ENCODE measurements at regions not wholly inside any gene's neighbourhood (a gene's known extent, or its start where the extent isn't known, plus 50 kb on each side); places are given as distances from the start of the nearest gene placed in this dataset.

GRCh38 chr12:42885677-42886076 lies 296.1 kb upstream of the PRICKLE1 start:
- POLR2A ChIA-PET, result no interaction called here
- Mint-ChIP-seq H3K27ac (ENCODE audit: low read depth, unreplicated experiment) (no peak overlapping the region), H3K27me3 (ENCODE audit: insufficient read depth, unreplicated experiment) (no peaks in the 10 kb centered on the region), H3K36me3 (ENCODE audit: insufficient read depth, unreplicated experiment) (no peaks in the 10 kb centered on the region), H3K4me3 (ENCODE audit: unreplicated experiment) (no peak overlapping the region), H3K4me1 (ENCODE audit: insufficient read depth, unreplicated experiment) (peaks cover 5% of the 10 kb centered on the region), H3K9me3 (ENCODE audit: unreplicated experiment) (peaks cover 8% of the 10 kb centered on the region)
- no peak for TF ChIP-seq CTCF (IDR thresholded peaks at IDR 0.05; ENCODE audit: unreplicated experiment)
- intact Hi-C loops (cut with micrococcal nuclease), result no loop called here
- CTCF ChIA-PET, result no interaction called here
- no TSS peak for BruUV-seq (replicated peaks)
- DNase-seq (ENCODE audit: unreplicated experiment), result no peak

- BruUV-seq (replicated peaks), result no TSS peak
- TF ChIP-seq CTCF (IDR thresholded peaks at IDR 0.05; ENCODE audit: unreplicated experiment), result no peak
- peaks cover 8% of the 10 kb centered on the region for H3K9me3 Mint-ChIP-seq (ENCODE audit: unreplicated experiment)
- ChIA-PET POLR2A (interaction anchor here (0.6 kb wide), 1 partner anchor 535 kb away, joined by 3 read pairs; no protein-coding TSS in a partner anchor), CTCF (no interaction called here)
- H3K4me3 Mint-ChIP-seq (ENCODE audit: unreplicated experiment), result no peak overlapping the region
- DNase-seq (ENCODE audit: unreplicated experiment), result no peak
- no peaks in the 10 kb centered on the region for H3K27me3 Mint-ChIP-seq (ENCODE audit: insufficient read depth, unreplicated experiment)
- H3K27ac Mint-ChIP-seq (ENCODE audit: low read depth, unreplicated experiment), result no peak overlapping the region
- no peaks in the 10 kb centered on the region for H3K36me3 Mint-ChIP-seq (ENCODE audit: insufficient read depth, unreplicated experiment)
- intact Hi-C loops (cut with micrococcal nuclease), result no loop called here
- H3K4me1 Mint-ChIP-seq (ENCODE audit: insufficient read depth, unreplicated experiment), result peaks cover 5% of the 10 kb centered on the region
These were observed 294.6 kb upstream of the PRICKLE1 start for GRCh38 chr12:42884116-42884515.

- no TSS peak for BruUV-seq (replicated peaks)
- no peak for DNase-seq (ENCODE audit: unreplicated experiment)
- CTCF ChIA-PET, result no interaction called here
These were observed 283.9 kb upstream of the PRICKLE1 start for GRCh38 chr12:42873401-42873800.

GRCh38 chr12:42871816-42872215 lies 282.3 kb upstream of the PRICKLE1 start:
- DNase-seq (ENCODE audit: unreplicated experiment), result no peak
- Mint-ChIP-seq H3K27me3 (ENCODE audit: insufficient read depth, unreplicated experiment) (no peaks in the 10 kb centered on the region), H3K4me3 (ENCODE audit: unreplicated experiment) (no peak overlapping the region), H3K4me1 (ENCODE audit: insufficient read depth, unreplicated experiment) (no peaks in the 10 kb centered on the region), H3K27ac (ENCODE audit: low read depth, unreplicated experiment) (no peak overlapping the region), H3K36me3 (ENCODE audit: insufficient read depth, unreplicated experiment) (no peaks in the 10 kb centered on the region), H3K9me3 (ENCODE audit: unreplicated experiment) (peaks cover 6% of the 10 kb centered on the region)
- intact Hi-C loops (cut with micrococcal nuclease), result no loop called here
- ChIA-PET CTCF (no interaction called here), POLR2A (no interaction called here)
- BruUV-seq (replicated peaks), result no TSS peak
- TF ChIP-seq CTCF (IDR thresholded peaks at IDR 0.05; ENCODE audit: unreplicated experiment), result no peak

More at GRCh38 chr12:42873401-42873800, 283.9 kb upstream of the PRICKLE1 start:
- Mint-ChIP-seq H3K27ac (ENCODE audit: low read depth, unreplicated experiment) (no peak overlapping the region), H3K9me3 (ENCODE audit: unreplicated experiment) (peaks cover 7% of the 10 kb centered on the region), H3K4me3 (ENCODE audit: unreplicated experiment) (no peak overlapping the region), H3K4me1 (ENCODE audit: insufficient read depth, unreplicated experiment) (no peaks in the 10 kb centered on the region), H3K27me3 (ENCODE audit: insufficient read depth, unreplicated experiment) (no peaks in the 10 kb centered on the region), H3K36me3 (ENCODE audit: insufficient read depth, unreplicated experiment) (no peaks in the 10 kb centered on the region)
- no peak for TF ChIP-seq CTCF (IDR thresholded peaks at IDR 0.05; ENCODE audit: unreplicated experiment)
- POLR2A ChIA-PET, result interaction anchor here (0.8 kb wide), 1 partner anchor 374 kb away, joined by 3 read pairs; no protein-coding TSS in a partner anchor
- intact Hi-C loops (cut with micrococcal nuclease), result no loop called here
